Left renal pelvis (tissue), 4 donors: ENCODE measurements at regions not wholly inside any gene's neighbourhood (a gene's known extent, or its start where the extent isn't known, plus 50 kb on each side); places are given as distances from the start of the nearest gene placed in this dataset.

Experiments
- DNase-seq, 4 donors: peaks; one replicate each; pipeline ENCODE4 v3.0.0-alpha.2; 2013; ENCODE audit warnings: low read depth in 4 of 4, low spot score in 3 of 4

DNA sequence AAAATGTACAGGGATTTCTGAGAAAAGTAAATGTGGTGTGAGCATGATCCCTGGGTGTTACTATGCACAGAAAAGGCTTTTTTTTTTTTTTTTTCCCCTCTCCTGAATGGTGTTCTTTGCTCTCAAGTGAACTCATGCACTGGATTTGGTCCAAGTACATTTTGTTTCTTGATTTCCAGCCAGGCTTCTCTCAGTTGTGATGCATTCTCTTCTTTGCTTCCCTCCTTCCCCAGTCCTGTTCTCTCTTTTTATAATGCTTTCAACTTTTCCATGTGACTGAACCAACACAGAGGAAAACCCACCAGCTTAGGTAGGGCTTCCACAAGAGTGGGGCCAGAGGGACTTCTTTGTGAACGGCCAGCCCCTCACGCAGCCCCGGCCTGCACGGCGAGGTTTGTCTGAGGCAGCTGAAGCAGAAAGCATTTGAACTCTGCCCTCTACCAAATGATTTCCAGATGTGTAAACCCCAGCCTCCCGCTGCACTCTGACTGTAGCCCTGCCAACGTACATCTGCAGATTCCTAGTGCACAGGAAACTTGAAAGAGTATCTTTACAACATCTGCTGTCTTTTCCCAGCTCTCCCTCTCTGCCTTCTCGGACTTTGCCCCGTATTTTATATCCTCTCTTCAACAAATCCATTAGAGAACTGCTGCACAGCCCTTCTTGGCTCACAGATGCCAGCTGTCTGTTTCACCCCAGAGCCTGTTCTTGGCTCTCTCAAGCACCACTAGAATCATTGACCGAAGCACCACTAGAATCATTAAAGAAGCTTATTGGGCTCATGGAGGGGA, 71.8 kb upstream of the CD180 start:
- DNase-seq, result peak; percentile 75 to 80 (median 77)

DNA sequence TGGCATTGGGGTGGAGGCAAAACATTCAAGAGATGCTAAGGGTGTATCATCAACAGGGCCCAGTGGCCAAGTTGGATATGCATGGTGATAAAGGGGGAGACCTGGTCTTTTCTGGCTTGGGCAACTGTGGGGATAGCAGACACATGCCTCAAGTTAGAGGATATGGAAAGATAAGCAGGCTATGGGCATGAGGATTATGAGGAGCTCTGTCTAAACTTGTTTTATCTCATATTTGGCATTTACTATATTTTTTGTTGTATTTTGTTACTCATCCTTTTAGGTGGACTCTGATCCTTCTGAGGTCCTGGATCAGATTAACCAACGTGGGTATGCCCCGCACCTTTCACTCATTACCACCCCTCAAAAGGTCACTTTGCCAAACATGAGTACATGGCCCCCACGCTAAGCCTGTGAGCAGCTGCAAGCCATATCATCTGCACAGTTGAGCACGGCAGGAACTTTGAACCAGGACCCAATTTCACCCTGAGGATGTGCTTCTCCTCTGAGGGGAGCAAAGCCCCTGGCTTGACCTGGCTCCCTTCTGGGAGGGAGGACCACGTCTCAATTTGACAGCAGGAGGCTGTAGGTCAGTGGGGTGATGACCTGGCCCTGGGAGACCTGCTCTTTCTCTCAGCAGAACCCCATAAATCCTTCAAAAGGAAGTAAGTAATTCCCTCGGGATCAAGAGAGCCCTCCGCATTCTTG, 71.1 kb upstream of the CD180 start:
- peak in 1 of 4 donors; percentile 54 for DNase-seq

DNA sequence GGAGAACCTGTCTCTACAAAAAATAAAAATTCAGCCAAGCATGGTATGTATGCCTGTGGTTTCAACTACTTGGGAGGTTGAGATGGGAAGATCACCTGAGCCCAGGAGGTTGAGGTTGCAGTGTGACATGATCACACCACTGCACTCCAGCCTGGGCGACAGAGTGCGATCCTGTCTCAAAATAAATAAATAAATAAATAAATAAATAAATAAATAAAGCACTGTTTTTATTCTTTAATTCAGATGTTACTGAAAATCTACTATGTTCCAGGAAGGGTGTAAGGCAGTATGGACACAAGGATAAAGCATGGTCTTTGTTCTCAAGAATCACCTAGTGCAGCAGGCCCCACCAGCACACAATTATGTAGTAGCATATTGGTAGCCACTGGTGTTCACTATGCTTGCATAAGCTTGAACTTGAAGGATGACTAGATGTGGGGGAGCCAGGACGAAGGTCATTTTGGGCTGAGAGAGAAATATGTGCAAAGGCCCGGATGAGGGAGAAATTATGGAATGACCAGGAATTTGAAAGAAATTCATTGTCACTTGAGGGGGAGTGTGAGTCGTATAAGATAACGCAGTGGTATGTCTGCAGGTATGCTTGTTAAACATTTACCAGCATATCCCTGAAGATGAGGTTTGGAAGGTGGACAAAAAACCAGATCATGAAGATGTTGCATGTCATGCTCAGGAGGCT, 70.2 kb upstream of the CD180 start:
- no peak for DNase-seq

DNA sequence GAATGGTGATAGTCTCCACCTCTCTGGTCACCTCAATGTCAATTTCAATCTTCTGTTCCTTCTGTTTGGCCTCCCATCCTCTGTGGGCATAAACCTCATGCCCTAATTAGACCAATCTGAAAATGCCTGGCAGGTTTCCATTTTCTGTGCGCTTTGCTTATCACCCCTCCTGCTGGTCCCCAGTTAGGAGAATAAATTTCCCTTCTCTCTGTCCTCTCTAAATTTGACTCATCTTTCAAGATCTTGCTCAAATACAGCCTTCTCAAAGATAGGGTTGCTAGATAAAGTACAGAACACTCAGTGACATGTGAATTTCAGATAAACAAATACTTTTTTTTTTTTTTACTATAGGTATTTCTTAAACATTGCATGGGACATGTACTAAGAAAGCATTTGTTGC, 69.4 kb upstream of the CD180 start:
- no peak for DNase-seq

DNA sequence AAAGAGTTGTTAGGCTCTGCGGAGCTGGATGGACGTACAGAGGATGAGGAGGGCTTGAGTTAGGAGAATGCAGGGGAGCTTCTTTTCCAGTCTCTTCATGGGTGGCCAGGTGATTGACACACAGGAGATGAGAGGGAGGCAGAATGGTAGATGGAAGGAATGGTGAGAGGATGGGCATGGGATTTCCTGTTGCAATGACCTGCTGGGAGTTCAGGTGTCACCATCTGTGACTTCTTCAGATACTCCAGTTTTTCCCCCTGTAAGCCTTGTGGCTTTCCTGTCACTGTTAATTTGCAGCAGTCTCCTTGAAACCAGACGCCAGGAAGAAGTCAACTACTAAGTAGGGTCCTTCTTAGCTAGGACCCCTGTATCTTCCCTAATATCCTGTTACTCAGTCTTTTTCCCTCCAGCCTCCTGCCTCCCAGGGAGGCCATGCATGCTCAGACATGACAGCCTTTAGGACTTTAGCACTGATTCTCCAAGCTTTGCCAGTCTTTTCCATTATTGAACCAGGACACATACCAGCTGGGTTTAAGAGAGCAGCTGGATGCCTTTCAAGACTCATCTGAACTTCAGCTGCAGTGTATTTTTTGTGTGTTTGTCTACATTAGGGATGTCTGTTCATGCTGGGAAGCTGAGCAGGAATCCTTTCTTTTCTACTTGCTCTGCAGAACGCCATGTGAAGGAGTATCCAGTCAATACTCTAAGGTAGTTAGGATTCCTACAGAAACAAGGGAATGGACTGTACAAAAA, 67.2 kb upstream of the CD180 start:
- DNase-seq, result no peak

DNA sequence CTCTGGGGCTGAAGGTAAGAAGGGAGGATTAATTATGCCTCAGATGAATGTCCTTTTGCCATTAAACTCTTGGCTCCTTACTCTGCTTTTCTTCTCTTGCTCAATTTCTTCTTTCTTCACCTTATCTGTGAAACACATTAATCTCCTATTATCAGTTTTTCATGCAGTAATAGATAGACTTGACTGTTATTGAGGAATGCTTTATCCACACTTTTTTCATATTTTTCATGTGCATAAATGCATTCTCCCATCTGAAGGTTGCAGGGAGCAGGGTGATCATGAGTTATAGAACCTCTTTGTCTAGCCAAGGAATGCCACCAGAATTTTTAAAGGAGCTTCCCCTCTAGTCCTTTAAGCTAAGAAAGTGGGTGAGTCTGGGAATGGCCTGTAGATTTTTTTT, 66.4 kb upstream of the CD180 start:
- DNase-seq, result no peak

DNA sequence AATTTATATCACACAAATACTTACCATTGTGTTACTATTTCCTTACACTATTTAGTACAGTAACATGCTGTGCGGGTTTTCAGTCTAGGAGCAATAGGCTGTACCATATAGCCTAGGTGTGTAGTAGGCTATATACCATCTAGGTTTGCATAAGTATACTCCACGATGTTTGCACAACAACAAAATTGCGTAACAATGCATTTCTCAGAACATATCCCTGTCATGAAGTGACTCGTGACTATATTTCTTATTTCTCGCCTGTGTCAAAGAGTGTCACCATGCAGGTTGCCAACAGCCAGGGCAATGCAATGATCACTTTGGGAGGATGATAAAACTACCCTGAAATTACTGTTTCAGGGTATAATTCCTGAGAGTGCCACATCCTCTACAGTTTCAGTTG, 65.6 kb upstream of the CD180 start:
- DNase-seq, result no peak

DNA sequence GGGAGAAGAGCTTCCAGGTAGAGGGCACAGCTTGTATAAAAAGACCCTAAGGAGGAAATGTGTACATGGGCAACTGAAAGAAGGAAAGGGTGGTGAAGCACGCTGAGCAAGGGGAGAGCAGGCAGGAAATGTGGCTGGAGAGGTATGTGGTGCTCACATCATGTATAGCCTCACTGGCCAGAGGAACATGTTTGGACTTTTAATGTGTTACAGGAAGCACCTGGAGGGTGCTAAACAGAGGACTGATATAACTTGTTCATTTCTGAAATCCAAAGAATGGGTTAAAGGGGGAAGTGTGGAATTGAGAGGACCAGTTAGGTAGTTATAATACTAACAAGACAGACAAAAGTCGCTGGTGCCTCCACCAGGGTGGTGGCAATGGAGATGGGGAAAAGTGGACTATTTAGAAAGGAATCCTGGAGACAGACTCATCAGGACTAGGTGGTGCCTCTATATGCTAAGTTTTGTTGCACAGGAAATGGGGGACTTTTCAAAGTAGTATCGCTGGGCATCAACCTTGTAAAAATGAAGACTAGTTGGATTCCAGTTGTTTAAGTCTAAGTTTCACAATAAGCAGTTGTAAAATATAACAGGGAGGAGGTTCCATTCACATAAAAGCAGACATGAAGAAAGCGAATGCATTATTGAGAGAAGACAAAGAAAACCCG, 63.1 kb upstream of the CD180 start:
- DNase-seq, result no peak

DNA sequence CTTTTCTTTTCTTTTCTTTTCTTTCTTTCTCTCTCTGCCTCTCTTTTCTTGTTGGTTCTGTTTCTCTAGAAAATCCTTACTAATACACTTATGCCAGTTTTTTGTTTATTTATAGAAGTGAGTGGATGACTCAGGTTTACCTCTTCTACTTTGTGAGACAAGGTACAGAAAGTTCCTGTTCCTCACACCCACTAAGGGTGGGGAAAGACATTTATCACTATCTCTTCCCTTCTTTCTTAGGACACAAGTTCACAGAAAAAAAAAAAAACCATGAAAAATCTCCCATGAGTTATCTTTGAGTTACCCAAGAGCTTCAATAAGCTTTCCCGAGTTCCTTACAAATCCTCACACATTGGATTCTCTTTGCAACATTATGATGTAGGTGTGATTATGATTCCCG, 60.9 kb upstream of the CD180 start:
- no peak for DNase-seq

DNA sequence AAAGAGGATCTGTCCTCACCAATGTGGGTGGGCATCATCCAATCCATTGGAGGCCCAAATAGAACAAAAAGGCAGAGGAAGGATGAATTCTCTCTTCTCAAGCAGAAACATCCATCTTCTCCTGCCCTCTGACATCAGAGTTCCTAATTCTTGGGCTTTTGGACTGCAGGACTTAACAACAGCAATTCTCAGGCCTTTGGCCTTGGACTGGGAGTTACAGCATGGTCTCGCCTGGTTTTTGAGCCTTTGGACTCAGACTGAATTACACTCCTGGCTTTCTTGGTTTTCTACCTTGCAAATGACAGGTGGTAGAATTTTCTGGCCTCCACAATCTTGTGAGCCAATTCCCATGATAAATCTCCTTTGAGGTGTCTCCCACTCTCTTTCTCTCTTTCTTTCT, 60.5 kb upstream of the CD180 start:
- no peak for DNase-seq

DNA sequence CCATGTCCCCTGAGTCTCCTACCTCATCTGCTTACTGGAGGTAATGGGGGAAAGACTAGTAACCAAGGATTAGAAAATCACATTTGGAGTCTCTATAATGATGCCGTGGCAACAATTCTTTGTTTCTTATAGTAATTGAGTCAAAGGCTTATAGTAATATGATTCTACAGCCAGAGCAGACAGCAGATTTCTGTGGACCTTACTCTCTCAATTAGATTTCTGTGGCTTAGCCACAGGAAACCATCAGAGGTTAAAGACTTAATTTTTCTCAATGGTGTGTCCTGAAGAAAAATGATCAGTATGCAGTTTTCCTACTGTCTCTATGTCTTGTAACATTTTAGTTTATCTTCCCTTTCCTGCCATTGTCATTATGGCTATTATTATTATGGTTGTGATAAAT, 59.3 kb upstream of the CD180 start:
- no peak for DNase-seq

DNA sequence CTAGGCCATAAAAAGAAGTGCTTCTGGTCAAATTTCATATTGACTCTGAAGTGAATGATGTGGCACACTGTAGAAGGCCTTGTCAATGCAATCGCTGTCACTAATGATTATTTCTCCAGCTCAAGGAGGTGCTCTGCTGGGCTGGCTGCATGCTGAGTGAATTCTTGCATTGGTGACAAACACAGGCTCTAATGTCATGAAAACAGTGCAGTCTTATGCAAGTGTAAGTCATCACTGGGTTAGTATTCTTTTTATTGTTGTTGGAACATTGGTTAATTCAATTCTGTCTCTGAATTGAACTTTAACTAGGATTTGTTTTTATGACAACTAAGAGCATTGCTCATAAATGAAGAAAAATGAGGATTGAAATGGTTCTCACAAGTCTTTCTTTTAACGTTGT, 57.3 kb upstream of the CD180 start:
- no peak for DNase-seq

DNA sequence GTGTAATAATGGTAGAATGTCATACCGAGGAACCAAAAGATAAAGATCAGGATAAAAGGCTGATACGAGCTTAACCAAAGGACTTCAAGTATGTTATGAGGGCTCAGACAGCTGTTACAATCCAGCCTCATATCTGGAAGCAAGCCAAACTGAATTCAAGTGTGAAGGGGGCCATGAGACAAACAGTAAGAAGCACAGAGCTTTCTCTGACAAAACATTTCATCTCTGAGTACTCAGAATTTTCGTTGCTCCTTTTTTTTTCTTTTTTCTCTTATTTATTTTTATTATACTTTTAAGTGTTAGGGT, 52.9 kb upstream of the CD180 start:
- no peak for DNase-seq

DNA sequence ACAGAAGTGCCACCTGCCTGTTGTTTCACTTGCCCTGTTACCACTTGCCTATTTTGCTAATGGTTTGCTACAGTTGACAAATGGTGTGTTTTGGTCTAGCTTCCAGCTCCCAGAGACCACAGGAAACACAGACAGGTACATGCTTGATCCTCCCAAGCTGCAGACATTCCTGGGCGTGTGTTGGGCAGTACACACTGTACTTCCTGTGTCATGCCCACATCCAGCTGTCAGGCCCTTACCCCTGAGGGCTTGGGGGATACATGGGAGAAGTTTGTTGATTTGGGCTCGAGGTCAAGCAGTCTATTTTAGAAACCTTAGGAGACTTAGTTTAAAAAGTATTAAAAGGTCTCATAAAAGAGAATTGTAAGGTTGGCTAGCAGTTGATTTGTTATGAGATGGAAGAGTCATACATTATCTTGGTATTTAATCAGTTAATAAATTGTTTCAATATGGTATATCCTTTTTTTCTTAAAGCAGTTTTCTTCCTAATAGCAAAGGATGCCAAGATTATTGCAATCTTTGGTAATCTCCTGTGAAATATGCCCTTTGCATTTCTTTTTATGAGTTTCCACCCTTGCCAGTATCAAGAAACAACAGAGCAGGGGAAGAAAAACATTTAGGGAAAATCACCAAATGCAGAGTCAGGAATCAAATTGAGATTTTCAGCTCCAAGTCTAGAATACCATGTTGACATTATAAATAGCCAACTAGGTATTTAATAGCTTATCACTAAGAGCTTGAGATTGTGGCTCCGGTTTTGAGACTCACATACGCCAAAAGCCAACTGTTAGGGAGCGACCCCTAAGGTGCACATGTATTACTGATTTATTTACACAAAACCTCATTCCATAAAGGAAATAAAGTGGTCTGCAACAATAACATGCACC, 52.3 kb upstream of the CD180 start:
- DNase-seq, result no peak

DNA sequence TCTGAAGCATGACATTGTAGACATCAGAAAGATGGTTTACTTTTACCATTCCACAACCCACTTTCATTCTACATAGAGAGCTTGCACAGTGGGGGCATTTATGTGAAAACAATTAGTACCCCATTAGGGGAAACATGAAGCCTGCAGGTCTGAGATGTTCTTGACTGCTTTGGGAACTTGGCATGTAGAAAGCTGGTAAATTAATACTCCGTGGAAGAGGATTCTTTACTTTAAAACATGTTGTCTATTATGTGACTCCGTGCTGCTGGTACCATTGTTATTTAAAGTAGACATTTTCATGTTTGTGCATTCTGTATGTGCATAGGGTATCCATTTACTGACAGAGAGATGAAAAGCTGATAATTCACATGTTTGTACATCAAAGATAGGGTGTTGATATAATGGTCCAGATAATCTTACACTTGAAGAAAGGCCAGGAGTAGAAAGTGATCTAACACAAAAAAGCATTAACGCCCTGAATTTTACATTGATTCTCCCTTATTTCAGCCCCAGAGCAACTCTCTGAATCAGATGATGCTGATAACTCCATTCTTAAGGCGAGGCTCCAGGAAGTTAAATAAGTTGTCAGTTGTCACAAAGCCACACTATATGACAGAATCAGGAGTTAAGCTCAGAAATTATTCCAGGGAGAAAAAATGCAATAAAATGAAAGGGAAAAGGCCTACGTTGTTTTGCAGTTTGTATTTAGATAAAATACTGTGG, 50.1 kb upstream of the CD180 start:
- DNase-seq, result no peak
